ENCODE measurements at regions not wholly inside any gene's neighbourhood (a gene's known extent, or its start where the extent isn't known, plus 50 kb on each side); places are given as distances from the start of the nearest gene placed in this dataset.

DNA sequence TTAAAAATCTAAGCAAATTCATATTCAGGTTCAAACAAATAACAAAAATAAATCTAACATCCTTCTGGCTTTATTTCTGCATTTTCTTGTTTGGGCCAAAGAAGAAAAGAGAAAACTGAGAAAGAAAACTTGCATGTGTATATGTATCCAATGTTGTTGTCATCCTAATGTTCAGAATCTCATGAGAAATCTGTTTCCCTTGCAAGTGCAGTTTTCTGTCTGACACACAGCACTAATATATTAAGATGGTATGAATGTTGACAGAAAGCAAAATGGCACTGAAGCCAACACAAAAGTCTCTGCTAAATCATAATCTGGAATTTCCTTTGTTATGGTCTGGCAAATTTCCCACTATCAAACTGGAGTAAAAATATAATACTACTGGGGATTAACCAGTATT lies 235.9 kb downstream of the HGF start:
- no peak overlapping the region for H3K4me3 ChIP-seq
- TF ChIP-seq, protein P1, sequence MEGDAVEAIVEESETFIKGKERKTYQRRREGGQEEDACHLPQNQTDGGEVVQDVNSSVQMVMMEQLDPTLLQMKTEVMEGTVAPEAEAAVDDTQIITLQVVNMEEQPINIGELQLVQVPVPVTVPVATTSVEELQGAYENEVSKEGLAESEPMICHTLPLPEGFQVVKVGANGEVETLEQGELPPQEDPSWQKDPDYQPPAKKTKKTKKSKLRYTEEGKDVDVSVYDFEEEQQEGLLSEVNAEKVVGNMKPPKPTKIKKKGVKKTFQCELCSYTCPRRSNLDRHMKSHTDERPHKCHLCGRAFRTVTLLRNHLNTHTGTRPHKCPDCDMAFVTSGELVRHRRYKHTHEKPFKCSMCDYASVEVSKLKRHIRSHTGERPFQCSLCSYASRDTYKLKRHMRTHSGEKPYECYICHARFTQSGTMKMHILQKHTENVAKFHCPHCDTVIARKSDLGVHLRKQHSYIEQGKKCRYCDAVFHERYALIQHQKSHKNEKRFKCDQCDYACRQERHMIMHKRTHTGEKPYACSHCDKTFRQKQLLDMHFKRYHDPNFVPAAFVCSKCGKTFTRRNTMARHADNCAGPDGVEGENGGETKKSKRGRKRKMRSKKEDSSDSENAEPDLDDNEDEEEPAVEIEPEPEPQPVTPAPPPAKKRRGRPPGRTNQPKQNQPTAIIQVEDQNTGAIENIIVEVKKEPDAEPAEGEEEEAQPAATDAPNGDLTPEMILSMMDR (IDR thresholded peaks at IDR 0.05), result no peak

DNA sequence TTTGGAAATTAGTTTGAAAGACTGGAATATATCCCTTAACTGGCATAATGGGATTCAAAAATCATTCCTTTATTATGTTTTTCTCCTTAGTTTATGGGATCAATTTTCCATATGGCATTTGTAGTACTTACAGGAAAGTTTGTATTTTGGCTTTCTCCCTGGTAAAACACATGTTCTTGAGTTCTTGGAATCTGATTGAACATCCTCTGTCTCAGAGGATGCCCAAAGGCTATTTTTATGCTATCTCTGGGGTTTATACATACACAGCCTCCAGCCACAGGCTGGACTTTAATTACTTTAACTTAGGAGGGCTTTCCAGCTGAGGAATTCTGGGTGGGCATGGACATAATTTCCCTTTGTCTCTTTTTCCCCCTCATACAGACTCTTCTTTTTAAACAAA lies 236.4 kb downstream of the HGF start:
- Histone ChIP-seq H3K27ac (no peak overlapping the region), H3K4me3 (no peak overlapping the region)
- DNase-seq (ENCODE audit: low spot score), result no peak
- TF ChIP-seq, protein P1 (IDR thresholded peaks at IDR 0.05), result no peak

More for the DNA sequence above, 235.9 kb downstream of the HGF start:
- DNase-seq (ENCODE audit: low spot score), result no peak
- H3K27ac ChIP-seq, result no peak overlapping the region

DNA sequence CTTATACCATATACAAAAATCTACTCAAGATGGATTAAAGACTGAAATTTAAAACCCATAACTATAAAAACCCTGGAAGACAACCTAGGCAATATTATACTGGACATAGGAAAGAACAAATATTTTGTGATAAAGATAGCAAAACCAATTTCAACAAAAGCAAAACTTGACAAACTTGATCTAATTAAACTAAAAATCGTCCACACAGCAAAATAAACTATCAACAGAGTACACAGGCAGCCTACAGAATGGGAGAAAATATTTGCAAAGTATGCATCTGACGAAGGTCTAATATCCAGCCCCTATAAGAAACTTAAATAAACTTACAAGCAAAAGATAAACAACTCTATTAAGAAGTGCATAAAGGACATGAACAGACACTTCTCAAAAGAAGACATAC lies 240.1 kb downstream of the HGF start:
- Histone ChIP-seq H3K4me3 (no peak overlapping the region), H3K27ac (no peak overlapping the region)
- TF ChIP-seq, protein P1 (IDR thresholded peaks at IDR 0.05), result no peak
- DNase-seq (ENCODE audit: low spot score), result no peak

DNA sequence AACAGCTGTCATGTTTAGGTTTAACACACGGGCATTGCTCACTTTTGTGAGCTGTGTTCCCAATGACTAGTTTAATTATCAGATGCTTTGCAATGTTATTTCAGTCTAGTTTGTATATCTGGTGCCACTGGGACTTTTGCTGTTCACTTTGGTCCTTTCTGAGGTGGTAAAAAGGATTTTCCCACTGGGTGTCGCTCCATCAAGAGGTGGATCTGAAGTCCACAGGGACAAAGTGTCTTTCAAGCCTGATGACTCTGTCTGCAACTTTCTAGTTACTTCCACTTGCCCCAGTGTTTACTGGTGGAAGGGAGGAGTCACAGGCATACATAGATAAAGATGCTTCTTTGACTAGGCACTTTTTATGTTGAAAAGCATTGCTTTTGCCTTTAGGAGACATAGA lies 242.2 kb downstream of the HGF start:
- H3K27ac ChIP-seq, result no peak overlapping the region
- no peak for DNase-seq (ENCODE audit: low spot score)
- H3K4me3 ChIP-seq, result no peak overlapping the region
- TF ChIP-seq, protein P1 (IDR thresholded peaks at IDR 0.05), result no peak

DNA sequence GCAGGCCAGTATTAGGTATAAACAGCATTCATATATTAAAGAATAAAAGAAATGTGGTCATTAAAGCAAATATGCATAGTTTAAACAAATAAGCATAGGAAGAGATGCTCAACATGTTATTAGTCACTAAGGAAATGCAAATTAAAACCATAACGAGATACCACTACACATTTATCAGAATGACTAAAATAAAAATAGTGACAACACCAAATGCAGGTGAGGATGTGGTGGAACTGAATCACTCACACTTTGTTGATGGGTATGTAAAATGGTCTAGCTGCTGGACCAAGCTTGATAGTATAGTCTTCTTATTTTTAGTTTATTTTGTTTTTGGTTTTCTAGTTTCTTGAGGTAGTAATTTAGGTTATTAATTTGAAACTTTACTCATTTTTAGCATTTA lies 242.9 kb downstream of the HGF start:
- DNase-seq (ENCODE audit: low spot score), result no peak
- TF ChIP-seq, protein P1 (IDR thresholded peaks at IDR 0.05), result no peak
- Histone ChIP-seq H3K27ac (no peak overlapping the region), H3K4me3 (no peak overlapping the region)

DNA sequence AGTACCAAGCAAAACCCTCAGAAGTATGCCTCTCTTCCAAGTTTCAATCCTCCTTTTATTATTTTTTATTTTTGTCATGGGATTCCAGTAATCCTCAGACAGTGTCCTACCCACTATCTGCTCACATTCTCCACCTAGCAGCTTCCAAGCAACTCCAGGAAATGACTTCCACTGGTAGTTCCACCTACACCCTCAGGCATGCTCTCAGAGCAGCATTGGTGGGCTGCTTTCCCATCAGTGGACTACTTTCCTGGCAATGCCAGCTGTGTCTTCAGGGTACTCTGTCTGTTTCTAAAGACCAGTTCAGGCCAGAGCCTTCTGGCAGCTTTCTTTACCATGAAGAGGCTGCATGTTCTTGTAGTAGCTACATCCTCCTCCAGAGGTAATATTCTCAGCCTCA lies 244.0 kb downstream of the HGF start:
- TF ChIP-seq, protein P1 (IDR thresholded peaks at IDR 0.05), result no peak
- DNase-seq (ENCODE audit: low spot score), result no peak
- H3K27ac ChIP-seq, result no peak overlapping the region
- H3K4me3 ChIP-seq, result no peak overlapping the region

DNA sequence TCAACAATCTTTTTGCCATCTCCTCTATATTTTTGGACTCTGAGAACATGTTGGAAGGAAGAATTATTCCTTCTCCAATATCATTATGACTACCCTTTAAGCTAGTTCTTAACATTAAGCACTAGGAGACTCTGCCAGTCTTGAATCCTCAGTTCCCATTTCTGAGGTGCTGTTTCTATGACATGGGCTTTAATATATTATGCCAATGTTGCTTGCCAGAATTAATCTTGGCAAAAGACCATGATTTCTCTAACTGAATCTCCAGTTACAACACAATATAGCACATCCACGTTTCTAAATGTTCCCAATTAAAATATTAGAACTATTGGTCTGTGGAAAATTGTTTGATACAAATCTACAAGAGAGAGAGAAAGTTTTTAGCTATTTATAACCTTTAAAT lies 250.0 kb downstream of the HGF start:
- TF ChIP-seq, protein P1 (IDR thresholded peaks at IDR 0.05), result no peak
- DNase-seq (ENCODE audit: low spot score), result no peak
- H3K27ac ChIP-seq, result no peak overlapping the region
- H3K4me3 ChIP-seq, result no peak overlapping the region

All from coronary artery (tissue), 2 donors.